AG08396 (cell line): ENCODE measurements at regions not wholly inside any gene's neighbourhood (a gene's known extent, or its start where the extent isn't known, plus 50 kb on each side); places are given as distances from the start of the nearest gene placed in this dataset.
"Not testable (repeated sequence)": the region's sequence is repeated elsewhere in the genome, so short reads cannot be mapped to it uniquely, and the experiment has no call there.

Experiments
- DNase-seq: peaks from one replicate; pipeline ENCODE4 v3.0.0; 2012; ENCODE audit warnings: low spot score, mixed read lengths

DNA sequence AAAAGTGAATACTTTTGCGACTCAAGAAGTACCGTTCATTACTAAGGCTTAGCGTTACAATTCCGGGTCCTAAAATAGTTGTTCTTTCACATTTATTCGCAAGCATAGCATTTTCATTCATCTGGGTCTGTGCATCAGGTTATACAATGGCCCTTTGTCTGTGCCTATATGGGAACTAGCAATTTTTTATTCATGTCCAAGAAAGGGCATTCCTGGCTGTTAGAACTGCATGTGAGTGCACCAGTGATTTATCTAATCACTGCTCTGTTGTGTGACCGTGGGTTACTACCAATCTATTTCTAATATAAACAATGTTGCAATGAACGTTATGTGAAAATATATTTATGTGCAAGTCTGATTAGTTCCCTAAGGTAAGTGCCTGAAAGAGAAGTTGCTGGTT, 63.8 kb downstream of the SPANXA1 start:
- not testable (repeated sequence) for DNase-seq

DNA sequence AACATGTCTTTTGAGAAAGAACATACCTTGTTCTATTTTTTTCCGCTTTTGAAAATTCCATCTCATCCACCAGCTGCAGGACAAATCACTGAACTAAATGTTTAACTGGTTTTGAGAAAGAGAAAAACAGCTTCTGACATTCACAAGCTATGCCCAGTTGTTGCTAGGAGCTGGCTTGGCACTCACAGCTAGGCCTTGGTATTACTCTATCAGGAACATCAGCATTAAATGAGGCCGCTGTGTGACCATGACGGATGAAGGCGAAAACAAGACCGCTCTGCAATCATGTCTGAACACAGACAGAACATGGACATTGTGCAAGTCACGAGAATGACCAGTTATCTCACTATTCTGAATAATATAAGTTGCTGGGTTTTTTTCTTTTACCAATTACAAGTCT, 108.8 kb downstream of the SPANXA1 start:
- not testable (repeated sequence) for DNase-seq

DNA sequence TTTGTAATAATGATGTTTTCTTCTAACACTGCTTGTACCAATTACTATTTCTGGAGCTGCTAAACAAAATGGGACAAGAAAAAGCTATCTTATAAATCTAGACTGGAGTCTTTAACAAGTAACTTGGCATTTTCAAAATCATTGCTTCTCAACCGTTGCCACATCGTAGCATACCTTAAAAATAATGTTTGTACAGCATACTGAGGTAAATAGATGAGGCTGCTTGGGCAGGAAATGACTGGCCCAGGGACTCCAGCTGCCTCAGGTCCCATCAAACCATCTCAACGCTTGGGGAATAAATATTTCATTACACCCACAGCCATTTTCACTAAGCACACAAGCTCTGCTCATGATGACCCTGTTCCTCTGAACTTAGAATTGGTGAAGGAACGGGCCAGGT, 115.1 kb downstream of the SPANXA1 start:
- no peak for DNase-seq

DNA sequence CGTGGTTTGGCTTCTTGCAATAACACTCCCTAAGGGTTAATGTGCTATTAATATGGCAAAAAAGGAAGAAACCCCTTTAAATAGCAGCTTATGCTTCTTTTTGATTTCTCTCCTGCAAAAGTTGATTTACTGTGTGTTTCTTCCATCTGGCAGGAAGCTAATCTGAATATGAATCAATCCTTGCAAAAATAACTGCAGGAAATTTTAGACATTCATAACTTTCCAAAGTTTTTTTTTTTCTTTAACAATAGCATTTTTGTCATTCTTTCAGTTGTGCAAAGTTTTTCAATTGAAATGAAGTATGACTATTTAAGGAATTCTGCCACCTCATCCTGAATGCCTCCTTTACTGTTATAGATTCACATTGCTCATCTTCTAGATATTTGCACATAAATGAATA, 115.6 kb downstream of the SPANXA1 start:
- DNase-seq = no peak

DNA sequence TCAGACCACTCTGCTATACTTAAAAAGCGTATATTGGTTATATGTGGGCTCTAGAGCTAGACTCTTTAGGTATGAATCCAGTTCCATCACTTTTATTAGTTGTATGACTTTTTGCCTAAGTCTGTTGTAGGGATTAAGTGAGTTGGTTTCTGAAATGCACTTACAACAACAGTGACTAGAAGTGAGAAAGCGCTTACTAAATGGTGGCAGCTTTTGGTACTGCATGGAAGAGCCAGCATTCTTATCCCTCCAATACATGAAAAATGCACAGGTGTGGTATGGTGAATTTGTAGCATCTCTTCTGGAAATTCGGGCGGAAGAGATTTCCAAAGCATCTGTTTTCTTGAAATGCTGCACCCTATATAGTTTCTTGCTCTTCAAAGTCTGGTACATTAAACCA, 117.1 kb downstream of the SPANXA1 start:
- no peak for DNase-seq

DNA sequence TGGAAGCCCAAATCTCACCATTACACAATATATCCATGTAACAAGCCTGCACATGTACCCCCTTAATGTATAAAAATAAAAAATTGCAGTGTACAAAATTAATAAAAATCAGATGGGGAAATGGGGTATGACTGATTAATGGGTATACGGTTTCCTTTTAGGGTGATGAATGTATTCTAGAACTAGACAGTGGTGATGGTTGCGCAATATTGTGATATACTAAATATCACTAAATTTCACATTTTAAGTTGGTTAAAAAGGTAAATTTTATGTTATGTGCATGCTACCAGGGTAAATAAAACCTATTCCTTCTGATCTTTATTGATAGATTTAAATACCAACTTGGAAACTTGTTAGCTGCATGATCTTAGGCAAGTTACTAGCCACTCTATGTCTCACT, 129.4 kb downstream of the SPANXA1 start:
- no peak for DNase-seq

DNA sequence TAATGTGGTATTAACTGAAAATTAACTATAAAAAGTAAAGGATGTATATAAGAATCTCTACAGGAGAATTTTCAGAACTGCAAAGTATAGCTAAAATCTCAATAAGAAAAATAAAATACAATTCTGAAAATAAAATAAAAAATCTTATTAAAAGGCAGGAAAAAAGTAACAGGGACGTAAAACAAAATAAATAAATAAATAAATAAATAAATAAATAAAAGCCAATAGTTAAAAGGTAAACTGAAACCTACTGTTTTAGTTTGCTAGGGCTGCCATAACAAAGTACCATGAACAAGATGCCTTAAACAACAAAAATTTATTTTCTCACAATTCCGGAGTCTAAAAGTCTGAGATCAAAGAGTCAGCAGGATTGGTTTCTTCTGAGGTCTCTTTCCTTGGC, 140.6 kb downstream of the SPANXA1 start:
- DNase-seq = no peak

DNA sequence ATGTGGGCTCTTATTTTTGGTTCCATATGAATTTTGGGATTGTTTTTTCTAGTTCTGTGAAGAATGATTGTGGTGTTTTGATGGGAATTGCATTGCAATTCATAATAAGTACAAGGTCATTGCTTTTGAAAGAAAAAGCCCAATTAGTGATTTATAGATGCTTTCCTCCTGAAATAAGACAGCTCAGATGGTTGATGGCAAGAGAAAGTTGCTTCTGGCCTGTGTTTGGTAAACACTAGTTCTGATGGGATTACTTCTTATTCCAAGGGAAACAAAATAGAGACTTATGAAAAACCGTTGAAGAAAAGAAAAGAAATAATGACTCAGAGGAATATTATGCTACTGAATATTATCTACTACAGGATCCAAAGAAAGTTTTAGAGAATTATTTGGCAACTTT, 144.9 kb downstream of the SPANXA1 start:
- DNase-seq = no peak

DNA sequence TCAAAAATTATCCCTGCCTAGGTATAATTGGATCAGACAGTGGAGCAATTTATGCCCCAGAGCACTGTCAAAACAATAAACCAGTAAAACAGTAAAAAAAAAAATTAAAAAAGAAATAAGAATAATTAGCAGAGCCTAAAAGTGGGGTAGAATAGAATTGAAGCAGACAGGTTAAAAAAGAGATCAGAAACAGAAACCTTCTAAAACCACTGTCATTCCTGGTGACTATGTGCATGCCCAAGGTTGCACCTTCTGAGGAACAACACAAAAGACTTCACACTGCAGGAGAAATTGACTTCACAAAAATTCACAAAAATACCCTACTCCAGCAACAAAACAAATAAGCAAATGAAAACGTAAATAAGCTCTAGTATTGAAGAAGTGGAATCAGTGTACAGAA, 168.6 kb downstream of the SPANXA1 start:
- no peak for DNase-seq

DNA sequence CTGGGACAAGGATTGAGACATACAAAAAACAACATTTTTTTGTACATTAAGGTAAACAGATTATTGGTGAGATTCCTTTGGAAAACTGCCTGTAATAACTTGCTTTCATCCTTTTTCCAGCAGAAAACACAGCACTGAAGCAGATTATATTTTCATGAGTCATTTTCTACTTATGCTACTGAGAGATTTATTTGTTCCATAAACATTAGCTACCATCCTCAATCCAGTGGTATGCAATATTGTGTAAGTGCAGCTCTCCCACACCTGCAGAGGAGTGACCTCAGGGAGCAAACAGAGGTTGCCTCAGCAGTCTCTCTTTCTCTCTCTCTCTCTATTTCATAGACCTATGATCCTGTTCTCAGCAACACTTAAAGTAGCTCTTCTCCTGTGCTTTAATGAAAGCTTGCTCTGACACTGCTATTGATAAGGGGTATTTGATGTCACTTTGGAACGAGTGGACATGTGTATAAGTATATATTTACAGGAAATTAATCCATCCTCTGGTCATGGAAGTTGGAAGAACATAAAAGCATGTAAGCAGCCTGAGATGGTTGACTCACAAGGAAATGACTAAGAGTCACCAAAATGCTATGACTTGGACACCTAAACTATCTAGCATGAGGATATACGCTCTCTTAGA, 163.7 kb upstream of the SPANXC start:
- peak; percentile 20 for DNase-seq

DNA sequence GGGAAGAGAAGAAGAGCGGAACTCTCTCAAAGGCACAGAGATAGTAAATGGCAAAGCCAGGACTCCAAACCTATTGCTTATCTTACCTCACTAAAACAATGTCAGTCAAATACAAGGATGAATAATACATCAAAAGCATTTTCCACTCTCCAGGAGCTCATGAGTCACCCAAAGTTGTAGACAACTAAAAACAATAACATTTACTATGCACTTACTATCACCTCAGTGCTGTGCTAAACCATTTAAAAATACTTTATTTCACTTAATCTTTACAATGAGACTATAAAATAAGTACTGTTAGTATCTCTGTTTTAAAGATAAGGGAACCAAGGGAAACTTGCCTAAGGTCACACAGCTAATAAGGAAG, 163.2 kb upstream of the SPANXC start:
- no peak for DNase-seq

DNA sequence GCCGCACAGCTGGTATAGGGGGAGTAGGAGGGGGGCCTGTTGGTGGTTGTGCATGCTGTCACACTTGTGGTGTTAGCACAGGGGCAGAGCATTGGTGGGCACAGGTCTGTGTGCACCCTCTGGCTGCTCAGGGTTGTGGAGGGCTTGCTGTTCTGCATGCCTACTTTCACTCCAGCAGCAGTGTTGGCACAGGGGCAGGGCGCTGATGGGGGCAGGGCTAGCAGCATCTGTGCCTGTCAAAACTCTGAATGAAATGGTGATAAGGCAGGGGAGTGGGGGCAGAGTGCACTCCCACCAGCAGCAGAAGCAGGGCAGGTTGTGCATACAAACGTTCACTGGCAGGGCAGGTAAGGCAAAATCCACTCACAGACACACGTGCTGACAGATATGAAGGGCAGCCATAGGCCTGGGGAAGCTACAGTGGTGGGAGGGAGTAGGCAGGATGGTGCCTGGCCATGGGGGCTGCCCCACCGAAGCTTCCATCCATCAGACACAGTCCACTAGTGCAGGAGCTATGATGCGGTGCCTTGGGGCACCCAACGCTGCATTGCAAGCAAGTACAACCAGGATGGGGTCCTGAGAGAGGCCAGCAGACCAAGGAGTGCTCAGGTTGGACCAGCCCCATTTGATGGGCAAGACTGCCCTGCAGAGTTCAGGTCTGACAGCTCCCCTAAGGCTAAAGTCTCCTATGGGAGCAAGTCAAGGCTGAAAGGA, 160.7 kb upstream of the SPANXC start:
- DNase-seq = no peak

DNA sequence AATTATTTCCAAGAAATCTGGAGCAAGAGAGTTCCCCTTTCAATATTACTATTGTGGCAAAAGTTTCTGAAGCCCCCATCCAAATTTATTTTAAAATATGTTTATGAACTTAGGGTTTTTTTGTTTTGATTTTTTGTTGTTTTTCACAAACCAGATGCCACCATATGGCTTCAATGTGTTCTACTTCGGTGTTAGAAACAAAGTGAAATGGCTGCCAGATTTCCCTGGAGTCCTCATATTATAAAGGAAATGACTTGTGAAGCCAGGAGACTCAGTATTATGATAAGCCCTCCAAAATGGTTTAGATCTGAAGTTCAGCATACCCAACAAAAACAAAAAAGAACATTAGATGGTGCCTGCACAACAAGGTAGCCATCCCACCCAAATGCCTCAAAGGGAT, 154.2 kb upstream of the SPANXC start:
- DNase-seq = no peak

DNA sequence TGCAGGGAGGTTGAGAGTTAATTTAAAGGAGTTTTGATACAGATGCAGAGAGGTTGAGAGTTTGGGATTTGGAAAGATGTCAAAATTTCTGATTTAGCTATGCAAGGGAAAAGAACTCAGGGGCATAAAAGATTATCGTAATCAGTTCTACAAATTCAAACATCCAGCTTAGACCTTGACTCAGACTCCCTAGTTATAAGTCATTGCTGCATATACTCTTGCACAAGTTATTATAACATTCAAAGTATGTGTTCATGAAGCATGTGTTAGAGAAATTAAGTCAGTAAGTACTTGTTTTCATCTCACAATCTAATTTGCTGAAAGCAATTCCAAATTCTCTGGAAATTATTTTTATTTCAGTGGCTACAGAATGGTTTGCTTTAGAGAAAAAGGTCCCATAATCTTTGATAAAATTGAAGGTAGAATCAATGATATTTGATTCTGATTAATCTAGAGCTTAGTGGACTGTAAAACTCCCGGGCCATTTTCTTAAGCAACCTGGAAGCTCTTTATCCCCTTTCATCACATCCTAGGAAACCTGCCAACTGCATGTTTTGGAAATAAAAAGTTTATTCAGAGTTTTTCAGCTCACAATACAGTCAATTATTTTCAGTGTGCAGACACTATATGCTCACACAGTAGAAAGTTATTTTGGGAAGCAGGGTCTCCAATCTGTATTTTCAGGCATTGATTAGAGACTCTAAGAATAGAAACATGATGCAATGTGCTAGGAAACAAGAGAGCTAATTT, 132.9 kb upstream of the SPANXC start:
- DNase-seq = no peak

DNA sequence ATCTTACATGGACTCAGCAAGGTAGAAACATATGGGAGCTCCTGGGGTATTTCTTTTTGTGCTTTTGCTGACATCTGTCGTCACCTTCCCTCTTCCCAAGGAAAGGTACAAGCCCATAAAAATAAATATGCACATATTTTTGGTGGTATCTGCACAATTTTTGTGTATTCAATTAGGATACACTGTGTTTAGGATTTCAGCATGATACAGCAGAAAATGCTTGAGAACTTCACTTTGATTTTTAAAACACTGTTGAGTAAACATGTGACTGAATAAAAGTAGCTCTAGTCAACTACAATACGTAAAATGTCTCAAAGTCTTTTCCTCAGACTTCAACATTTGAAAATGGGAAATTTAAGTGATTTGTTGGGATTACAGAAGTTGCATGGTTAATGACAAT, 99.4 kb upstream of the SPANXC start:
- DNase-seq = no peak

DNA sequence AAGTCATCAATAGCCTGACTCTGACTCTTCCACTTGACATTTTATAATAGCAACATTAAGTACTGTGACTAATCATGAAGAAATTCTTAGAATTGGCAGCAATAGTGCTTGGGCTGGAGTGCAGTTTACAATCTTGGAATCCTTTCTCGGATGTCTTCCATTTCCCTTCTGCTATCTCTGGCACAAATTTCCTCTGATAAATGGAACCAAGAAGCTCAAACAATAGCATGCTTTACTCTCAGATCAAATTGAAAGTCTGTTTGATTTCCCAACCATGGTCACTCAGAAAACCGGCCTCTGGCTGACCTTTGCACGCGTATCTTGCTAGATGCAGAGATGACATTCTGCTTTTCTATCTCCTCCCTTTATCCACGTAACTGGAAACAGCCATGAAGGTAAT, 99.0 kb upstream of the SPANXC start:
- DNase-seq = peak; percentile 58

DNA sequence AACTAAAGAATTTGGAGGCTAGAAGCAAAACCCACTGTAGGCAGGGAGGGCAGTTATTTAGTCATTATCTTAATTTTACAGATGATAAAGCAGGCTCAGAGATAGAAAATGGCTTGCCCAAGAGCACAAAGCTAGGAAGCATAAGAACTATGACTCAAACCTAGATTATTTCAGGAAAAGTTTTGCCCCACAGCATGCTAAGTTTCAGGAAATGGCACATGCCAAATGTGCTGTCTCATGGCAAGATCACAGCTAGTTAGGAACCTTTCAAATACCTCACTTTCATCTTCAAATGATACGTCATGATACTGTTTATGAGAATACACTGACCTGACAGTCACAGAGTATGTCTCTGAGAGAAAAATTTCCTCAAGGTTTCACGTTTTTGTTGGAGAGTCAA, 78.5 kb upstream of the SPANXC start:
- DNase-seq = no peak

DNA sequence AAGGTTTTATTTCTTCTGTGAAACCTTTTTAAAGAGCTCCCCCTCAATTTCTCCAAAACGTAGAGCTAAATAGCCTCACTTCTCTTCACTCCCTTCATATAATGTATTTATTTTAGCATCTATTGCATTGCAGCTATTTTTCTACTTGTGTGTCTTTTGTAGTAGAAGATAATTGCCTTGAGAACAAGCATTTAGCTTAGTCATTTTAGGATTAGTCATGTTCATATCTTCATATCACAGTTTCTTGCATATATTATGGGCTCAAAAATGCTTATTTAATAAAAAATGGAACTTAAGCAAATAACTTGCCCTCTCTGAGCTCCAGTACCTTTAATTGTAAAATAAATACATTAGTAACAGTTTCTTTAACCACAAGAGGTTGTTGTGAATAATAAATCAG, 72.1 kb upstream of the SPANXC start:
- DNase-seq = no peak

DNA sequence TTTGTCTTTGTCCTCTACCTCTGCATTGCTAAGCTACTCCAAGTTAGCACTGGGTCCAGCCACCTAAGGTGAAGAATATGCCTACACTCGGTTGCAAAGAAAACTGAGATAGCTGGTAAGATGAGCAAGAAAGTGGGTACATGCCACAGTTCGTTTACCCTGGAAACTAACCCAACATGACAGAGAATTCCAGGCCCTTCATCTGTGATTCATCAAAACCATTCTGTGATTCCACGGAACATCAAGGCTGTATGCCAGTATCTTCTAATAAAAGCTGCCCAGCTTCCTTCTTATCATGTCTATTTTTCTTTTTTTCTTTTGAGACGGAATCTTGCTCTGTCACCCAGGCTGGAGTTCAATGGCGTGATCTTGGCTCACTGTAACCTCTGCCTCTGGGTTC, 58.7 kb upstream of the SPANXC start:
- no peak for DNase-seq
